ENCODE measurements at regions not wholly inside any gene's neighbourhood (a gene's known extent, or its start where the extent isn't known, plus 50 kb on each side); places are given as distances from the start of the nearest gene placed in this dataset.

DNA sequence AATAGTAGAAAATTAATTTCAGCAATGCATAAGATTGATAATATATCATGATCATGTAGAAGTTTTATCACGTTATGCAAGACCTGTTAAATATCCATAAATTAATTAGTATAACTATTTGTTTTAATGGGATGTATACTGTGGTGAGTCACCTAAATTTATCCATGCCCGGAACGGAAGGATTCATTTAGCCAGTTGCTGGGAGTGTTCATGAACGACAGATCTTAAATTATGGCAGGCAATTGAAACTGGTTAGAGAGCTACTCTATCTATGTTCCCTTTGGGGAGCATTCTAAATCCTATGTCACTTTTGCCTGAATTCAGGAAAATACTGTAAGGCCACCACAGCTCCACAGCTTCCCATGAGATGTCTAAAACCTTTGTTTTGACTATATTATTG lies 1950.5 kb upstream of the AGA start:
- ATAC-seq = no peak
- no peaks in the 10 kb centered on the region for H3K36me3 ChIP-seq
- no peaks in the 10 kb centered on the region for H3K27me3 ChIP-seq
- no peak for DNase-seq
- WGBS, 4 donors = 85 to 91% (median 86%) methylated on average over 4 of the region's 4 CpGs
- peaks cover 0 to 14% (median 2%) of the 10 kb centered on the region in 12 donors for H3K9me3 ChIP-seq
- H3K4me1 ChIP-seq = no peaks in the 10 kb centered on the region
- no peak overlapping the region for H3K27ac ChIP-seq
- intact Hi-C loops (cut with DNase I) = no loop called here
- no peak for TF ChIP-seq POLR2A (IDR thresholded peaks at IDR 0.05)
- TF ChIP-seq, protein P1, sequence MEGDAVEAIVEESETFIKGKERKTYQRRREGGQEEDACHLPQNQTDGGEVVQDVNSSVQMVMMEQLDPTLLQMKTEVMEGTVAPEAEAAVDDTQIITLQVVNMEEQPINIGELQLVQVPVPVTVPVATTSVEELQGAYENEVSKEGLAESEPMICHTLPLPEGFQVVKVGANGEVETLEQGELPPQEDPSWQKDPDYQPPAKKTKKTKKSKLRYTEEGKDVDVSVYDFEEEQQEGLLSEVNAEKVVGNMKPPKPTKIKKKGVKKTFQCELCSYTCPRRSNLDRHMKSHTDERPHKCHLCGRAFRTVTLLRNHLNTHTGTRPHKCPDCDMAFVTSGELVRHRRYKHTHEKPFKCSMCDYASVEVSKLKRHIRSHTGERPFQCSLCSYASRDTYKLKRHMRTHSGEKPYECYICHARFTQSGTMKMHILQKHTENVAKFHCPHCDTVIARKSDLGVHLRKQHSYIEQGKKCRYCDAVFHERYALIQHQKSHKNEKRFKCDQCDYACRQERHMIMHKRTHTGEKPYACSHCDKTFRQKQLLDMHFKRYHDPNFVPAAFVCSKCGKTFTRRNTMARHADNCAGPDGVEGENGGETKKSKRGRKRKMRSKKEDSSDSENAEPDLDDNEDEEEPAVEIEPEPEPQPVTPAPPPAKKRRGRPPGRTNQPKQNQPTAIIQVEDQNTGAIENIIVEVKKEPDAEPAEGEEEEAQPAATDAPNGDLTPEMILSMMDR (IDR thresholded peaks at IDR 0.05) = no peak
- H3K4me3 ChIP-seq = no peak overlapping the region

DNA sequence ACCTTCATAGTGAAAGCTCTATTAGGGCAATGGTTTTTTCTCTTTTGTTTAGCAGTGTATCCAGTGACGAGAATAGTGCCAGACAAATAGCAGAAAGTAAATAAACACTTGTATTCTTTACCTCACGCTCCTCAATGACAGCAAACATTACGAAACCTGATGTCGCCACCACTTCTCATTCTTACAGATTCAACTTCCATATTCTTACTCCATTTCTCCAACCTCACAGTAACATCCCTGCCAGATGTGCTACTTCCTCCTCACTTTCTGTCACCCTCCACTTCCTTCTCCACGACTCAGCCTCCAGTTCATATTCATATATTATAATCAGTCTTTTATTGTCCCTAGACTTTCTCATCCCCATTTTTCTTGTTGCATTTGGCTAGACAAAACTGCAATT lies 1956.2 kb upstream of the AGA start:
- ATAC-seq (no peak), DNase-seq (no peak)
- TF ChIP-seq POLR2A (IDR thresholded peaks at IDR 0.05) = no peak
- TF ChIP-seq, protein P1 (IDR thresholded peaks at IDR 0.05) = no peak
- Histone ChIP-seq H3K36me3 (no peaks in the 10 kb centered on the region), H3K4me3 (no peak overlapping the region), H3K9me3 (peaks cover 0 to 8% (median 2%) of the 10 kb centered on the region in 12 donors), H3K4me1 (no peaks in the 10 kb centered on the region), H3K27ac (no peak overlapping the region), H3K27me3 (no peaks in the 10 kb centered on the region)
- intact Hi-C loops (cut with DNase I) = no loop called here
- 66 to 75% (median 73%) methylated on average over 5 of the region's 5 CpGs for WGBS, 4 donors

DNA sequence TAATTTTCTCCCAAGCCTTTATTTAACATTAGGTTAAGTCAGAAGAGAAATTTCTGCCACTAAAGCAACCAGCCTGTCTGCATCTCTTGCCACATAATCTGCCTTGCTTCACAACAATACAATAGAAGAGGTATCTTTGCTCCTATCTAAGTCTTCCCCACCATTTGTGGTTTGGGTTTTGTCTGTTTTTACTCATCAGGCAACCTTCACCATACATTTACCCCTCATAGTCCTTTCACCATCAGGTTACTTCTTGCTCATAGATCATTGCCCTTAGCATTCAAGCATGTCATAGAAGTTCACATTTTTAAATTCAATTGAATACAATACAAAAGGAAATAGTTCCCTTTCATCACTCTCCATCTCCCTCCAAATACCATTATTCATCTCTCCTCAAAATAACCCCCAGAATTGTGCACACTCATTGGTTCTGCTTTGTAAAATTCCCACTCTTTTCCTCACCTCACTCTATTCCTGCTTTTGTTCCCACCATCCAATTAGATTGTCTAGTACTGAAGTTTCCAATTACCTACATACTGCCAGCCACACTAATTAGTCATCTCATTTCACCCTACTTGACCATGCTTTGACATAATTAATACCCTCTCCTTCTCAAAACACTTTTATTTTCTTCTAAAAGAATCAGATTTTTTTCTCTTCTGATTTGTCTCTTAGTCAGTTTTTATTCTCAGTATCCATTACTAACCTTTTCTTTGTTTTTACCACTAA lies 1957.0 kb upstream of the AGA start:
- no peaks in the 10 kb centered on the region for H3K36me3 ChIP-seq
- ATAC-seq (no peak), DNase-seq (no peak)
- no peak overlapping the region for H3K27ac ChIP-seq
- intact Hi-C loops (cut with DNase I) = no loop called here
- no peaks in the 10 kb centered on the region for H3K4me1 ChIP-seq
- H3K4me3 ChIP-seq = no peak overlapping the region
- H3K9me3 ChIP-seq = peaks cover 0 to 8% (median under 1%) of the 10 kb centered on the region in 12 donors
- H3K27me3 ChIP-seq = no peaks in the 10 kb centered on the region
- no peak for TF ChIP-seq POLR2A (IDR thresholded peaks at IDR 0.05)
- TF ChIP-seq, protein P1 (IDR thresholded peaks at IDR 0.05) = no peak

DNA sequence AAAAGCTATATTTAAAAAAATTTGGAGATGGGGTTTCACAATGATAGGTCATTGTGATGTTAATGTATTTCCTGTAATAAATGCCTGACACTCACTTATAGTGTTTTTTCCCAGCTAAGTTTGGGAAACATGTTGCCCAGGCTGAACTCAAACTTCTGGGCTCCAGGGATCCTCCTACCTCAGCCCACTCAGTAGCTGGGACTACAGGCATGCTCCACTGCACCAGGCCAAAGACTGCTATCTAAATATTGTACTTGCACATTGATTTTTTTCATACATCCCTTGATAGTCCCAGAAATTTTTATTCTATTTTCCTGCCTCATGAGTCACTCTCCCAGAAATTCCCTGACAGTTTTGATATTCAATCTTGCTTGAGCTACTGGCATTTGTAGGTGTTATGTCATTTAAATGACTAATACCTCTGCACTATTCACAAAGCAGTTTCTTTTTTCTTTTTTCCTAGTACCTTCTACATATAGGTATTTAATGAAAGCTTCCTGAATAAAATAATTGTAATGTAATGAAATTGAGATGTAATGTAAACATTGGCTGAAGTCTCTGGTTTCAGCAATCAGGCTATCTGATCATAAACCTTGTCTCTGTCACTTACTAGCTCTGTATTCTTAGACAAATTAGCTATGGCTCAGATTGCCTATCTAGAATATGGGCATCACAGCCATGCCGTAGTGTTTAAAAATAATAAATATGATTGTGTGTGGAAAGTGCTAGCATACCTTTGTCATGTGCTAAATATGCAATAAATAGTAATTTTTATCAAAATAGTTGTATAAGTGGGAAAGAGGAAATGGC lies 1973.0 kb upstream of the AGA start:
- TF ChIP-seq, protein P1 (IDR thresholded peaks at IDR 0.05) = no peak
- TF ChIP-seq POLR2A (IDR thresholded peaks at IDR 0.05) = no peak
- Histone ChIP-seq H3K9me3 (peaks cover 0 to 6% (median 0%) of the 10 kb centered on the region in 12 donors), H3K27me3 (no peaks in the 10 kb centered on the region), H3K4me3 (no peak overlapping the region), H3K36me3 (no peaks in the 10 kb centered on the region), H3K4me1 (no peaks in the 10 kb centered on the region), H3K27ac (no peak overlapping the region)
- no peak for DNase-seq
- ATAC-seq = no peak
- intact Hi-C loops (cut with DNase I) = no loop called here
- 61 to 75% (median 71%) methylated on average over 1 of the region's 1 CpG for WGBS, 4 donors

All from heart left ventricle (tissue), 16 donors.